ENCODE measurements at regions not wholly inside any gene's neighbourhood (a gene's known extent, or its start where the extent isn't known, plus 50 kb on each side); places are given as distances from the start of the nearest gene placed in this dataset.

DNA sequence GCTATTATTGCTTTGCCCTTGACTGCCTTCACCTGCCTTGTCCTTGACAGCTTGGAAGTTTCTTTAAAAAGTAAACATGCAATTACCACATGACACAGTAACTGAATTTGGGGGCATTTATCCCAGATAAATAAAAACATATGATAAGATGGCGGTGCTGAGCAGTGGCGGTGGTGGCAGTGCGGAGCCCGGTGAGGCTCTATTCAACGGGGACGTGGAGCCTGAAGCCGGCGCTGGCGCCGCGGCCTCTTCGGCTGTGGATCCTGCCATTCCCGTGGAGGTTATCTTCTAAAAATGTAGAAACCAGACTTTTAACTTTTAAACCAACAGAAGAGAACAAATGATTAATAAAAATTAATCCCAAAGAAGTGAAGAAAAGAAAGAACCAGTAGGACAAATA, 59.7 kb upstream of the ZDHHC15 start:
- Histone ChIP-seq H3K4me1 (ENCODE audit: insufficient read depth, low read length) (no peaks in the 10 kb centered on the region), H3K27me3 (ENCODE audit: low read length) (no peaks in the 10 kb centered on the region), H2AFZ (ENCODE audit: low read length) (no peak overlapping the region), H3K36me3 (ENCODE audit: low read depth, low read length) (no peaks in the 10 kb centered on the region), H3K9me2 (replicated peaks; ENCODE audit: low read length) (no peaks in the 10 kb centered on the region), H3K4me2 (ENCODE audit: low read length) (no peak overlapping the region), H3K79me2 (ENCODE audit: low read length) (no peaks in the 10 kb centered on the region), H3K27ac (ENCODE audit: low read length) (no peak overlapping the region), H4K20me1 (ENCODE audit: low read length) (no peaks in the 10 kb centered on the region), H3K9ac (ENCODE audit: low read length) (no peak overlapping the region), H3K4me3 (ENCODE audit: low read length) (no peak overlapping the region), H3F3A (ENCODE audit: low read length, unreplicated experiment) (no peaks in the 10 kb centered on the region), H3K9me3 (ENCODE audit: low read length) (no peaks in the 10 kb centered on the region)
- DNase-seq (no peak), ATAC-seq (no peak)
- POLR2A ChIA-PET (ENCODE audit: unreplicated experiment), result no interaction called here
- CTCF ChIA-PET, result no interaction called here
- no TSS peak for BruUV-seq (replicated peaks)
- intact Hi-C loops (cut with micrococcal nuclease), result no loop called here
- TF ChIP-seq EZH2phosphoT487 (IDR thresholded peaks at IDR 0.05; ENCODE audit: borderline replicate concordance, low read length) (no peak), EZH2 (IDR thresholded peaks at IDR 0.05; ENCODE audit: low read length, unreplicated experiment) (no peak)
- TF ChIP-seq, protein P1, sequence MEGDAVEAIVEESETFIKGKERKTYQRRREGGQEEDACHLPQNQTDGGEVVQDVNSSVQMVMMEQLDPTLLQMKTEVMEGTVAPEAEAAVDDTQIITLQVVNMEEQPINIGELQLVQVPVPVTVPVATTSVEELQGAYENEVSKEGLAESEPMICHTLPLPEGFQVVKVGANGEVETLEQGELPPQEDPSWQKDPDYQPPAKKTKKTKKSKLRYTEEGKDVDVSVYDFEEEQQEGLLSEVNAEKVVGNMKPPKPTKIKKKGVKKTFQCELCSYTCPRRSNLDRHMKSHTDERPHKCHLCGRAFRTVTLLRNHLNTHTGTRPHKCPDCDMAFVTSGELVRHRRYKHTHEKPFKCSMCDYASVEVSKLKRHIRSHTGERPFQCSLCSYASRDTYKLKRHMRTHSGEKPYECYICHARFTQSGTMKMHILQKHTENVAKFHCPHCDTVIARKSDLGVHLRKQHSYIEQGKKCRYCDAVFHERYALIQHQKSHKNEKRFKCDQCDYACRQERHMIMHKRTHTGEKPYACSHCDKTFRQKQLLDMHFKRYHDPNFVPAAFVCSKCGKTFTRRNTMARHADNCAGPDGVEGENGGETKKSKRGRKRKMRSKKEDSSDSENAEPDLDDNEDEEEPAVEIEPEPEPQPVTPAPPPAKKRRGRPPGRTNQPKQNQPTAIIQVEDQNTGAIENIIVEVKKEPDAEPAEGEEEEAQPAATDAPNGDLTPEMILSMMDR (conservative IDR thresholded peaks at IDR 0.05; ENCODE audit: low read depth, low read length), result no peak

Measured in PC-3 (cell line).